ENCODE measurements at regions not wholly inside any gene's neighbourhood (a gene's known extent, or its start where the extent isn't known, plus 50 kb on each side); places are given as distances from the start of the nearest gene placed in this dataset.
A peak's percentile ranks its signal among the peaks of the same experiment; 100 is the strongest.

DNA sequence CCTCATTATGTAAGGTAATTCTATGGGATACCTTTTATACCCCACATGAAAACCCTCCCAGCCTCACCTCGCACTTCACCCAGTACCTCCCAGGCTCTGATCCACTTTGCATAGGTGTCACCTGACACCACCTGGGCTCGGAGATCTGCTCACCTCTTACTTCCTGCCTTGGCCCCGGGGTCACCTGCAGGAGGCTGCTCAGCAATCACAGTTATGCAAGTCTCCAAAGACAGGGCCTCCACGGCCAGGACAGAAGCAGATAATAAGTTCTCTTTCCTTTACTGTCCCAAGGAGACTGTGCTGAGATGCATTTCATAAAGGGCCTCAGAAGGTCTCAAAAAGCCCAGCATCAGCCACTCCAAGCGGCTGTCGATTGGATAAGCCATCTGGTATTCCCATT lies 112.4 kb upstream of the PPP2R2D start:
- Histone ChIP-seq H3K36me3 (ENCODE audit: control insufficient read depth, insufficient read depth, low read length) (no peaks in the 10 kb centered on the region), H3K27me3 (replicated peaks; ENCODE audit: control insufficient read depth, insufficient read depth, low read length) (no peaks in the 10 kb centered on the region), H3K4me1 (no peaks in the 10 kb centered on the region), H3K4me3 (ENCODE audit: low read depth, low read length) (no peak overlapping the region), H3K9me3 (no peaks in the 10 kb centered on the region)
- no peaks in the 10 kb centered on the region for H3K36me3 Mint-ChIP-seq (ENCODE audit: insufficient read depth, unreplicated experiment)
- H3K4me1 Mint-ChIP-seq (ENCODE audit: low read depth, unreplicated experiment), result no peaks in the 10 kb centered on the region
- no peak overlapping the region for H3K4me3 Mint-ChIP-seq (ENCODE audit: unreplicated experiment)
- ChIA-PET CTCF (no interaction called here), POLR2A (no interaction called here)
- no TSS peak for BruUV-seq (replicated peaks)
- H3K27ac Mint-ChIP-seq (ENCODE audit: unreplicated experiment), result no peak overlapping the region
- no peak for DNase-seq
- TF ChIP-seq, protein P1, sequence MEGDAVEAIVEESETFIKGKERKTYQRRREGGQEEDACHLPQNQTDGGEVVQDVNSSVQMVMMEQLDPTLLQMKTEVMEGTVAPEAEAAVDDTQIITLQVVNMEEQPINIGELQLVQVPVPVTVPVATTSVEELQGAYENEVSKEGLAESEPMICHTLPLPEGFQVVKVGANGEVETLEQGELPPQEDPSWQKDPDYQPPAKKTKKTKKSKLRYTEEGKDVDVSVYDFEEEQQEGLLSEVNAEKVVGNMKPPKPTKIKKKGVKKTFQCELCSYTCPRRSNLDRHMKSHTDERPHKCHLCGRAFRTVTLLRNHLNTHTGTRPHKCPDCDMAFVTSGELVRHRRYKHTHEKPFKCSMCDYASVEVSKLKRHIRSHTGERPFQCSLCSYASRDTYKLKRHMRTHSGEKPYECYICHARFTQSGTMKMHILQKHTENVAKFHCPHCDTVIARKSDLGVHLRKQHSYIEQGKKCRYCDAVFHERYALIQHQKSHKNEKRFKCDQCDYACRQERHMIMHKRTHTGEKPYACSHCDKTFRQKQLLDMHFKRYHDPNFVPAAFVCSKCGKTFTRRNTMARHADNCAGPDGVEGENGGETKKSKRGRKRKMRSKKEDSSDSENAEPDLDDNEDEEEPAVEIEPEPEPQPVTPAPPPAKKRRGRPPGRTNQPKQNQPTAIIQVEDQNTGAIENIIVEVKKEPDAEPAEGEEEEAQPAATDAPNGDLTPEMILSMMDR (IDR thresholded peaks at IDR 0.05; ENCODE audit: insufficient read depth in 1 of 2, low read depth in 1 of 2, low read length in 1 of 2, severe bottlenecking in 1 of 2, unreplicated experiment in 1 of 2), result no peak
- H3K9me3 Mint-ChIP-seq (ENCODE audit: unreplicated experiment), result peaks cover 10% of the 10 kb centered on the region
- no peaks in the 10 kb centered on the region for H3K27me3 Mint-ChIP-seq (ENCODE audit: insufficient read depth, unreplicated experiment)
- intact Hi-C loops (cut with micrococcal nuclease; ENCODE audit: unreplicated experiment), result loop anchor here (5.0 to 10.0 kb wide), 2 partner anchors 41 to 94 kb away; no protein-coding TSS in a partner anchor

DNA sequence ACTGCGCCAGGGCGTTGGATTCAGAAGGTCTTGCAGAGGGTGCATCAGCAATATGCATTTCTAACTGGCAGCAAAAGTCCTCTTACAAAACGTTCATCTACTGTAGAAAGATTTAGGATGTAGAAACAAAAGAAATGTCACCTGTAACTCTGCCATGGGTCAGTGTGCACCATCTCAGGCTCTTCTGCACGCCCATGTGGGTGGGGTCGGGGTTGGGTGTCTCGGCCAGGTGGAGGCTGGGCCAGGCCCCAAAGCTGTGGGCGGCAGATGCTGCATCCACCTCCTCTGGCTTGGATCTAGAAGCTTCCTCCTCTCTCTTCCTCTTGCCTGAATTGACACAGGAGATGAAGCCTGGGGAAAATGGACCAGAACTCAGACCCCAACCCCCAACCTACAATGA lies 111.3 kb upstream of the PPP2R2D start:
- ChIA-PET CTCF (no interaction called here), POLR2A (no interaction called here)
- Mint-ChIP-seq H3K4me3 (ENCODE audit: unreplicated experiment) (no peak overlapping the region), H3K9me3 (ENCODE audit: unreplicated experiment) (peaks cover 10% of the 10 kb centered on the region), H3K27me3 (ENCODE audit: insufficient read depth, unreplicated experiment) (no peaks in the 10 kb centered on the region), H3K4me1 (ENCODE audit: low read depth, unreplicated experiment) (no peaks in the 10 kb centered on the region), H3K36me3 (ENCODE audit: insufficient read depth, unreplicated experiment) (no peaks in the 10 kb centered on the region), H3K27ac (ENCODE audit: unreplicated experiment) (no peak overlapping the region)
- H3K4me1 ChIP-seq, result no peaks in the 10 kb centered on the region
- no peaks in the 10 kb centered on the region for H3K36me3 ChIP-seq (ENCODE audit: control insufficient read depth, insufficient read depth, low read length)
- no peak for DNase-seq
- BruUV-seq (replicated peaks), result no TSS peak
- no peaks in the 10 kb centered on the region for H3K9me3 ChIP-seq
- H3K27me3 ChIP-seq (replicated peaks; ENCODE audit: control insufficient read depth, insufficient read depth, low read length), result no peaks in the 10 kb centered on the region
- TF ChIP-seq, protein P1 (IDR thresholded peaks at IDR 0.05; ENCODE audit: insufficient read depth in 1 of 2, low read depth in 1 of 2, low read length in 1 of 2, severe bottlenecking in 1 of 2, unreplicated experiment in 1 of 2), result no peak
- no peak overlapping the region for H3K4me3 ChIP-seq (ENCODE audit: low read depth, low read length)
- intact Hi-C loops (cut with micrococcal nuclease; ENCODE audit: unreplicated experiment), result loop anchor here (5.0 to 10.0 kb wide), 2 partner anchors 42 to 95 kb away; no protein-coding TSS in a partner anchor

DNA sequence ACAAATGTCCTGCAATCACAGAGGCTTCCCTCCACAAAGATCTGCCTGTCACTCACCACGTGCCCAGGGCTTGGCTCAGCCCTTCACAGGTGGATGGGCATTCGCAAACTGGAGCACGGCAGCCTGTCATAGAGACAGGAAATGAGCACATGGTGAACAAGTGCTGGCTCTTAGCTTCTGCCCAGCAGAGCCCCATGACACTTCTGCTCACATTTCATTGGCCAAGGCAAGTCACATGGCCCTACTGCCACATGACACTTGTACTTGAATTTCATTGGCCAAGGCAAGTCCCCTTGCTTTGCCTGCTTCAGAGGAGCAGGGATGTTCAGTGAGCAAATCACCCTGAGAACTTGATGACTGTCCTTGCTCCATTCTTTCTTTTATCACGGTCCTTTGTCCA lies 110.8 kb upstream of the PPP2R2D start:
- H3K36me3 Mint-ChIP-seq (ENCODE audit: insufficient read depth, unreplicated experiment), result no peaks in the 10 kb centered on the region
- H3K9me3 Mint-ChIP-seq (ENCODE audit: unreplicated experiment), result peaks cover 12% of the 10 kb centered on the region
- TF ChIP-seq, protein P1 (IDR thresholded peaks at IDR 0.05; ENCODE audit: insufficient read depth in 1 of 2, low read depth in 1 of 2, low read length in 1 of 2, severe bottlenecking in 1 of 2, unreplicated experiment in 1 of 2), result no peak
- ChIA-PET CTCF (no interaction called here), POLR2A (no interaction called here)
- H3K4me3 Mint-ChIP-seq (ENCODE audit: unreplicated experiment), result no peak overlapping the region
- Histone ChIP-seq H3K4me1 (no peaks in the 10 kb centered on the region), H3K27me3 (replicated peaks; ENCODE audit: control insufficient read depth, insufficient read depth, low read length) (no peaks in the 10 kb centered on the region), H3K4me3 (ENCODE audit: low read depth, low read length) (no peak overlapping the region), H3K9me3 (no peaks in the 10 kb centered on the region), H3K36me3 (ENCODE audit: control insufficient read depth, insufficient read depth, low read length) (no peaks in the 10 kb centered on the region)
- DNase-seq, result peak; percentile 42 to 51
- H3K27ac Mint-ChIP-seq (ENCODE audit: unreplicated experiment), result no peak overlapping the region
- no peaks in the 10 kb centered on the region for H3K27me3 Mint-ChIP-seq (ENCODE audit: insufficient read depth, unreplicated experiment)
- intact Hi-C loops (cut with micrococcal nuclease; ENCODE audit: unreplicated experiment), result no loop called here
- BruUV-seq (replicated peaks), result no TSS peak
- no peaks in the 10 kb centered on the region for H3K4me1 Mint-ChIP-seq (ENCODE audit: low read depth, unreplicated experiment)

Measured in Caco-2 (cell line).